Cerebellar cortex (tissue), 1 donor: ENCODE measurements at regions not wholly inside any gene's neighbourhood (a gene's known extent, or its start where the extent isn't known, plus 50 kb on each side); places are given as distances from the start of the nearest gene placed in this dataset.
"Not testable (repeated sequence)": the region's sequence is repeated elsewhere in the genome, so short reads cannot be mapped to it uniquely, and the experiment has no call there.

Experiments
- DNase-seq: peaks from one replicate; pipeline ENCODE4 v3.0.0-alpha.2; 2015; ENCODE audit warnings: low spot score

GRCh38 chr3:126292318-126293070 is 64.7 kb downstream of the KLF15 start:
- no peak for DNase-seq

- peak; percentile 6 for DNase-seq
These were observed 65.7 kb downstream of the KLF15 start for GRCh38 chr3:126291537-126291936.

GRCh38 chr3:126291061-126291460 is 66.1 kb downstream of the KLF15 start:
- DNase-seq, result no peak

GRCh38 chr3:126290325-126290724 is 66.9 kb downstream of the KLF15 start:
- no peak for DNase-seq

- DNase-seq, result no peak
These were observed 68.1 kb downstream of the KLF15 start for GRCh38 chr3:126289096-126289495.

GRCh38 chr3:126288314-126288713 is 68.9 kb downstream of the KLF15 start:
- peak; percentile 37 for DNase-seq

GRCh38 chr3:126287536-126288241 is 69.5 kb downstream of the KLF15 start:
- peak; percentile 63 for DNase-seq

GRCh38 chr3:126287171-126287535 is 70.1 kb downstream of the KLF15 start:
- DNase-seq, result no peak

GRCh38 chr3:126285369-126285768 is 71.8 kb downstream of the KLF15 start:
- DNase-seq, result no peak

GRCh38 chr3:126284258-126284904 is 72.8 kb downstream of the KLF15 start:
- DNase-seq, result no peak

- not testable (repeated sequence) for DNase-seq
These were observed 73.6 kb downstream of the KLF15 start for GRCh38 chr3:126283651-126284050.

- DNase-seq, result no peak
These were observed 77.4 kb downstream of the KLF15 start for GRCh38 chr3:126279853-126280252.

- DNase-seq, result no peak
These were observed 79.4 kb downstream of the KLF15 start for GRCh38 chr3:126277629-126278378.

GRCh38 chr3:126275620-126275904 is 81.6 kb downstream of the KLF15 start:
- DNase-seq, result no peak

GRCh38 chr3:126274735-126275619 is 82.2 kb downstream of the KLF15 start:
- no peak for DNase-seq

GRCh38 chr3:126270145-126270811 is 86.9 kb downstream of the KLF15 start:
- no peak for DNase-seq

- no peak for DNase-seq
These were observed 87.9 kb downstream of the KLF15 start for GRCh38 chr3:126269354-126269753.

GRCh38 chr3:126268866-126269265 is 88.3 kb downstream of the KLF15 start:
- DNase-seq, result no peak

GRCh38 chr3:126267976-126268615 is 87.7 kb upstream of the ALDH1L1 start:
- DNase-seq, result no peak

- peak; percentile 70 for DNase-seq
These were observed 87.0 kb upstream of the ALDH1L1 start for GRCh38 chr3:126267169-126267975.
